ENCODE measurements at regions not wholly inside any gene's neighbourhood (a gene's known extent, or its start where the extent isn't known, plus 50 kb on each side); places are given as distances from the start of the nearest gene placed in this dataset.

DNA sequence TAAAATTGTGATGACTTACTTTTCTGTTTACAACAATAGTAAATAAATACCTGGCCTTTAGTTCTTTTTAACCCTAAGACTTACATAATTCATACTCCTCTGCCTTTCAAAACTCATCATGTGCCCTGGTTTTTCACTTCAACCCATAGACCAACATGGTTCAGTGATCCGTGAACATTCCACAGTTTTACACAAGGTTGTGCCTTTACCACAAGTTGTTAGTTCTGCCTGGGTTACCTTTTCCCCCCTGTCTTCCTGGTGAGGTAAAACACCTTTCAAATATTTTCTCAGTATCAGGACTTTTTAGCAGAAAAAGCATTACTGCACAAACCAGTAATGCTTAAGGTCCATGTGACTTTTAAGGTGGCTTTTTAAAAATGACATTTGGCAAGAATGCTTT, 1466.4 kb downstream of the PLA2G4A start:
- DNase-seq (ENCODE audit: low spot score) = no peak

DNA sequence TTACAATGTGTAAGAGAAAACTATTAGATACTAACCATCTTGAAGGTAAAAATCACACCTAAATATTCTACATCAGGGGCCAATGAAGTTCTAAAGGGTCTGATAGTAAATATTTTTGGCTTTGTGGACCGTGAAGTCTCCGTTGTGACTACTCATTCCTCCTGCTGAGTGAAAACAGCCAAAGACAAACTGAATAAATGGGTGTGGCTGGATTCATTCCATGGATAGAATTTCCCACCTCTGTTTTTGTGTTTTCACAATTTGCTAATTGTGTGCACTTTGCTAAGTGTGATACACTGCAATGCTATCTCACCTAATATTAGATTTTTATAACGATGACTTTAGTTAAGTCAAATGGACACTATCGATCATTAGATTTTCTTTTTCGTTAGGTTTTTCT, 1474.0 kb downstream of the PLA2G4A start:
- DNase-seq (ENCODE audit: low spot score) = no peak

DNA sequence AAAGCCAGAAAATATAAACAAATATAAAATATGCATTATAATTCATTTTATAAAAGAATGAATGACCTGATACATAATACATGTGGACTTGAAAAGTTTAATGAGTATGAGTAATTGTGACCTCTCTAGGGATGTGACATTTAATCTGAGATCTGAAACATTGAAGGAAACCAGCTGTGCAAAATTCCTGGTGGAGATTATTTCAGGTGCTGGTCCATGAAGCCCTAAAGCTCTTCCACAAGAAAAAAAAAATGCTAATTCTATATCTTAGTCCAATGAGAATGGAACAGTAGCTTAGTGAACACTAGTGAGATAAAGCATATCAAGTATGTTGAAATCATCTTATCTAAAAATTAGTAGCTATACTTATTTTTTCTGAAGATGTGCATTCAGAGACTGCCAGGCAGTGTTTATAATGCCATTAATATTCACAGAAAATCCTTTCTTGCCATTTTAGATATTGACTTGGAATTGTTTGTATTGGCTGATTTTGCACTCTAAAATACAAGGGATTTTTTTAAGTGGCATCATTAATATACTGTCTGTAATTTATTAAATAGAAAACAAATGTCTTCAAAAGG, 1485.9 kb downstream of the PLA2G4A start:
- no peak for DNase-seq (ENCODE audit: low spot score)

DNA sequence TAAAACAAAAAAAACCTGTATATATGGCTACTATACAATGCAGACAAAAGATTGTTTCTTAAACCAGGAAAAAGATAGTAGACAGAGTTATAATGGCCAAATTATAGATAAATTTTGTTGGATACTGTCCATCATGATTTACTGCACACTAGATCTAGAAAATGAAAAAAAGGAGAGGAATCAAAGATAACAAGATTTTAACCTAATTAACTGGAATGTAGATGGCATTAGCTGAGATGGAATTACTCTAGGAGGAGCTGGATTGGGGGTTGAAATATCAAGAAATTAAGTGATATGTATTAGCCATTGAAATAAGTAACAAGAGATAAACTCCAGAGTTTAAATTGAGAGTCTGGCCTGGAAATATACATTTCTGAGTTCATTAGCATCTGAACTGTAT, 1489.1 kb downstream of the PLA2G4A start:
- no peak for DNase-seq (ENCODE audit: low spot score)

DNA sequence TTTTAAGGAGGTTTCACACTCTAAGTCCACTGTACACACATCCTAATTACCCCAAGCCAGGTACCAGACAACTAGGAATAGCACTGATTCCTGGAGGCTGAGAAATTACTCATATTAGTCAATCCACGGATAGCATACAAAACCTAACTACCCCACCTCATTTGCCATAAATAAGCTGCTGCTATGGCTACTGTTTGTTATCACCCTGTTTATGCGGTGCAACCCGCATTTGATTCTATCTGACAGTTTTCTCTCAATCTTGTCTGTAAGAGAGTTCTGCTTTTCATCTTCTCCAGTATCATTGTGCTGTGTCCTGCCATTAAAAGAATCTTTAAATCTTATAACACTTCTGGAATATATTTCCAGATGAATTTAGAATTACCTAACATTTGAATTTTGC, 1496.5 kb downstream of the PLA2G4A start:
- no peak for DNase-seq (ENCODE audit: low spot score)

DNA sequence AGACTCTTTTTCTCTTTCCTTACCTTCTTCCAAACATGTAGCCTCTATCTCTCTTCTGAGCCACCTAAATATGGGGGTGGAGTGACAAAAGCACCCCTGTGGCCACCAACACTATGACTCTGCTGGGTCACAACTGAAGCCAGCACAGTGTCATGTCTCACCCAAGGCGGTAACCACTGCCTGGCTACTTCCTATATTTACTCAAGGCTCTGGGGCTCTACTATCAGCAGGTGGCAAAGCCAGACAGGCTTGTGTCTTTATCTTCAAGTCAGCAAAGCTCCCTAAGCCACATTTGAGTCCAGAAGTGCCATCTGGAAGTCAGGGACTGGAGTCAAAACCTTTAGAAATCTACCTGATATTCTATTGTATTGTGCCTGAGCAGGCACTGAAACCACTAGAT, 1515.2 kb downstream of the PLA2G4A start:
- no peak for DNase-seq (ENCODE audit: low spot score)

DNA sequence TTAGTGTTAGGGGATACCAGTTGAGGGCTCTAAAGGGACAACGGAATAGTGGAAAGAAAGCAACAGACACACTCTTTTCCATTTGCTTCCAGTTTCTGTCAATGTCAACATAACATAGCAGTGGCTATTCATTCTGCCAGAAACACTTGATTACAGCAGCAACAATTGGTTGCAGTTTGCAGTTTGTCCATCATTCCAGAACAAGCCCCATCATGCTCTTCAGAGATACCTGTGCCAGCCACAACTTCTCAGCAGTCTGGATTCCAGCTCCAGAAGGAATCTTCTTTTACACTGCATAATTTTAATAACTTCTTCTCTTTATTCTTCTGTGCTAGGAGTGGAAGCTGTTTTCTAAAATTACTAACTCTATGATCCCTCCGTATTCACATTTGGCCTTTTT, 1521.4 kb downstream of the PLA2G4A start:
- no peak for DNase-seq (ENCODE audit: low spot score)

DNA sequence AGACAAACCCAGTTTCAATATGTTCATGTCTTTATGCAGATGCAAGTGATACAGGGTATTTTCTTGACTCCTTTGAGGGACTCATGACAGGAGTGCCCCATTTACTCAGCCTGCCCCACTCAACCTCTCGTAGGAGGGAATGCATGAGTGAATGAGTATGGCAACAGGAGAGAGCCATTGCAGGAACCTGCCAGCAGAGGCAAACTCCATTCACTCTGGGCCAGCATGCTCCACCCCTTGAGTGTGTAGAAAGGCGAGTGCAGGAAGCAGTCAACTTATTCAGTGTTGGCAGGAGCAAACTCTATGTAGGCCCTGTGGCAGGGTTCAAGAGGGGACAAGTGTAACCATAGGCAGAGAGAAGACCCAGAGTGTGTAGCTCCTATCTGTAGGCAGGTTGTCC, 1526.3 kb downstream of the PLA2G4A start:
- DNase-seq (ENCODE audit: low spot score) = no peak

DNA sequence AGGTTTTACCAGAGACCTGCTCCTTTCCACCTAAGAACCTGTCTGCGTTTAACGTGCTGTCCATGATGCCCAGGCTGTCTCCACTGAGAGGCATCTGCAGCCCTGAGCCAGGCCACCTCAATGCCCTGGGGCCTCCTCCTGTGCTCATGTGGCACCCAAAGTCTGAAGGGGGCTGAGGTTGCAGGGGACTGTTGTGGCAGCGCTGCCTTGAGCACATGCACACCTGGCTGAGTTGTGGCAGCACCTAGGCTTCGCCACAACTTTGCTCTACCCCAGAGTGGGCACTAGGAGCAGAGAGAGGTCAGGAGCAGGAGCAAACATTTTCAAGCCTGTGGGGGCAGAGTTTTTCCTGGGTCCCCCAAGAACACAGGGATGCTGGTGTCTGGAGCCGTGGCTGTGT, 1527.1 kb downstream of the PLA2G4A start:
- DNase-seq (ENCODE audit: low spot score) = no peak

DNA sequence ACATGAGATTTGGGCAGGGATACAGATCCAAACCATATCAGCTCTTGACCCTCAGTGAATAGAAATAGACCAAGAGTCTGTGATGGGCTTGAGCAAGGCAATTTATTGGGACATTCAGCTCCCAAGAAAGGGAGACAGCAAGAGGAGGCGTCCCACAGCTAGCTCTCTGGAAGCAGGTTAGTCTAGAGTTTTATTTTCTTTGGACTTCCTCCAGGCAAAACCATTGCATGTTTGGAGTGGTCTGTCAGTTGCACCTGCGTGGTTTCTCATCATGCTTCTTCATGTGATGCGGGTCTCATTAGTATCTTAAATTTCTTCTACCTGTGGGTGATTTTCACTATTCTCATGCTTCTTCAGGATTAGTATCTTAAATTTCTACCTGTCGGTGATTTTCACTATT, 1530.6 kb downstream of the PLA2G4A start:
- DNase-seq (ENCODE audit: low spot score) = no peak

DNA sequence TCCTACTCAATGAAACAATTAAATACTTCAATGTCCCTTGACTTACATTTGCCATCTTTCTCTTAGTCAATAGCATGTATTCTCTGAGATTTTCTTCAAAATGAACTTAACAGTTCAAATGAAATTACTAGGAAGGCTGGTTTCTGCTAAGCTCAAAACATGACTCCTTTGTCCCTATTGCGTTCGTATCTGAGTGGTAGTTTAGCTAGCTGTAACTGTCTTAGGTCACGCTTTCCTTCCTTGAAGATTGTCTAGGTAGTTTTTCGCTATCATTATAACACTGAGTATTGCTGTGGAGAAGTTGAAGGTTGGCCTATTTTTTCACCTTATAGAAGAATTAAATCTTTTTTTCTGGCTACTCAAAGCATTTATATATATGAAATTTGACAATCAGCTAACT, 1535.2 kb downstream of the PLA2G4A start:
- peak; percentile 6 for DNase-seq (ENCODE audit: low spot score)

DNA sequence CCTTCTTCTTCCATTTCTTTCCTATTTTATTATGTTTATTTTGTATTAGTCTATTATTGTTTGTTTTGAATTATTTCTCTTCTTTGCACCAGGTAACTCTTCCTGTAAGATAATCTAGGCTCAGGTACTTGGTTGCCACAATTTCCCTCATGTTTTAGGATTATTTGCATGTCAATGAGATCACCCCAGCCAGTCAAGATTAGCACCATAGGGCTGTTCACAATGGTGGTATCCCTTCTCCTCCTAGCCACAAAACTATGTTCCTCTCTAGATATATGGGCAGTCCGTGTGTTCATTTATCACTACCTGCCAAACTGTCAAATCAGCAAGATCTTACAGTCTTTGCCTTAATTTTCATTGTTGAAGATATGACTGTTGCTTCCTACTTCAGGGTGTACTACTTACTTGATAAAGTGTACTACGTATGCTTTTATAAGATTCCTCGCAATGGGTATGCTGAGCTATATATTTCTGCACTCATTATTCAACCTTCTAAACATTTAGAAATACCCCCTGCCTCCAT, 1536.2 kb downstream of the PLA2G4A start:
- no peak for DNase-seq (ENCODE audit: low spot score)

DNA sequence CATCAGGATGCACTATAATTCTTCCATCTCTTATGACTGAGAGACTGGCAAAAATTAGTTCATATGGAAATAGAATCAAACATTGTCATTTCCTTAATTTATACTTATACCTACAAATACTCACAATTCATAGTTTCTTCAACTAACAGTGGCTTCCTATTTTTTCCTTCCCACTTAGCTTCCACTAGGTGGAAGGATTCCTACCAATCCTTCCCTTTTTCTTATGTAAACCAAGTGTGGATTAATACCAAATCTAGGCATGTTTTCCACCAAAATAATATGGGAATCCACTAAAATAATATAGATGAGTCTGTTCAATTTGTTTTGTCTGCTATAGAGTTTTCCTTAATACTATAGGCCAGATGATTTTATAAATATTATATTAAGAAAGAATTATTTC, 1537.1 kb downstream of the PLA2G4A start:
- DNase-seq (ENCODE audit: low spot score) = no peak

DNA sequence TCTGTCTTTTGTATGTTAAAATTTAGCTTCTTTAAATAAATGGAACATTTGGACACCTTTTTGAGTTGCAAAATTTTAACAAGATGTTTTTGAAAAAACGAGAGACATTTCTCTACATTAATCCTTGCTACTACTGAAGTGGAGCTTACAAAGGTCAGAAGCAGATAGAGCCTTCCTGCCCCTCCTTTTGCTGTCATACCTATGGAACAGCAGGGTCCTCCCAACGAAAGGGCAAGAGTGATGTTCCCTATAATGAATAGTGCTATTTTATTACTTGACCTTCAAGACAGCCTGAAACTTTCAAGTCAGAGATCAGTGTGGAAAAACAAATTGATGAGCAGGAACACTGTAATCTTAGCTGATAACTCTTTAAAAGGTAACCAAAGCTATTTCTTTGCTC, 1538.9 kb downstream of the PLA2G4A start:
- no peak for DNase-seq (ENCODE audit: low spot score)

DNA sequence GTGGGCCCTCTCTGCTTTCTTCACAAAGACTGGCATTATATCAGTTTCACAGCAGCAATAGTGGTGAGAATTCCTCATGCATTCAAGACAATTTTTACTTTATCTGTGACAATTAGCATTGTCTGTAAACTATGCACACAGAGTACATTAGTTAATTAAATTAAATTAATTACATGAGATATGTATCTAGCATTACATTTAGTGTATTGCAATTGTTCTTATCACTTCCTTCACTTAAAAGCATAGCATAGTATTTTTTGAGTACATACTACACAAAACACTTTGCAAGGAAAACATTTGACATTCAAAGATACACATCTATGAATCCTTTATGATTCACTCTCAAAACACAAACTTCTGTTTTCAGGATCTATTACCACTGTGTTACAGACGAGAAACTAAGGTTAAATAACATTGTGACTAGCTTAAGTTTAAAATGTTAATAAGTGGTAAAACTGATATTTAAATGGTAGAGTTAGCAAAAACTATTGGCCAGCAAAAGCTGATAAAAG, 1542.6 kb downstream of the PLA2G4A start:
- no peak for DNase-seq (ENCODE audit: low spot score)

DNA sequence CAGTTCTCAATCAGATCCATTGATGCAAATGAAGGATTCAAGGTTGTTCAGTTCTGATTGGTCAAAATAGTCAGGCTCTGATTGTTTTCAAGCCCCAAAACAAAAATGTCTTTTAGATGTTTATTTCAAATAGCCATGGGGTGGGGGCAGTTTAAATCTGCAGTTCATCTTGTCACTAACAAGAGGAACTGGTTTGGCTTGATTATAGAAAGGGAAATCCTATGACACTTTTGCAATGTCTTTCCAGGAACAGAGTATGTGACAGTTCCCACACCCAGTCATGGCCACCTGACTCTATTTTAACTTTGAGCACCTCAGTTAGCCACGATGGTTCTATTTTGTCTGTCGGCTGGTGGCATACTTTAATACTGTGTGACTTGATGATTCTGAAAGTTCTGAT, 1544.1 kb downstream of the PLA2G4A start:
- DNase-seq (ENCODE audit: low spot score) = no peak

DNA sequence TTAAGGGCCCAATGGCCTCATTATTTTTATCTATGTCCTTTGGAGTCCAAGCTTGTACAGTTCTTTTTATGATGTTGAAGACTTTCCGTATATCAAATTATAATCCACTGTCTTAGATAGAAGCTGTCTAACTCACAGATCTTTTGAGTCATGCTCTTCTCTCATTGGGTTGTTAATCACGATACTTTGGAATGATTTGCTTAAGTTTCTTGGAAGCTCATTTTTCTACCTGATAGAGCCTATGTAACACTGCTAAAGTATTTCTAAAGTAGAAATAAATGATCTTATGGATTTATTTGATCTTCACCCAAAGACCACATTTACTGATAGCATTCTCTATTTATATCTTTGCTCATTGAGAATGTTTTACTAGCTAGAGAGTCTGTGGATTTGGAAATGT, 1554.1 kb downstream of the PLA2G4A start:
- DNase-seq (ENCODE audit: low spot score) = no peak

DNA sequence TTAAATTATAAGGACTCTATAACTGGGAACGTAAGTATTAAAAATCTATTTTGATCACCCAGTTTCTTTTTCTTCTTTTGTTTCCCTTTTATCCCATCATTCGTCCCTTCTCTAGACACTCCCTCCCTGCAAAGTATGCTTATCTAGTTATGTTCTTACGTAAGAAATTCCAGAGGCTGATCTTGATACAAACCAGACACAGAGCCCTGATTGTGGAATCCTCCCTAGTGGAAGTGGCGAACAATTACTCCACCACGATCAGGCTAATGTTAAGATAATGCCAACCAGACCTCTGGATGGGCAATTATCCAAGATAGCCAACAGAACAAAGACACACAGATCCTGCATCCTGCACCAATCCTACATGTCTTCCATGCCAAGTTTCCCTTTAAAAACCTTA, 1557.4 kb downstream of the PLA2G4A start:
- DNase-seq (ENCODE audit: low spot score) = no peak

DNA sequence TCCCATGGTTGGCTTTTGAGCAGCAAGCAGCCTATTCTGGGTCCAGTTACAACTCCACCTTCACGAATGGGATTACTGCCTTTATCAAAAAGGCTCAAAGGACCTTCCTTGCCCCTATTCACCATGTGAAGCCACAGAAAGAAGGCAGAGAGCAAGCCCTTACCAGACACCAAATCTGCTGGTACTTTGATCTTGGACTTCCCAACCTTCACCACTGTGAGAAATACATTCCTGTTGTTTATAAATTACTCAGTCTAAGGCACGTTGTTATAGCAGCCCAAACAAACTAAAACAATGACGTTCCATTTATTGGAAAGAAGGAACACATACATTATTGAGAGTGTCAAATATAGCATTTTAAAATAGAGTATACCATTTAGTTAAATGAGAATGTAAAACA, 1557.9 kb downstream of the PLA2G4A start:
- DNase-seq (ENCODE audit: low spot score) = no peak

DNA sequence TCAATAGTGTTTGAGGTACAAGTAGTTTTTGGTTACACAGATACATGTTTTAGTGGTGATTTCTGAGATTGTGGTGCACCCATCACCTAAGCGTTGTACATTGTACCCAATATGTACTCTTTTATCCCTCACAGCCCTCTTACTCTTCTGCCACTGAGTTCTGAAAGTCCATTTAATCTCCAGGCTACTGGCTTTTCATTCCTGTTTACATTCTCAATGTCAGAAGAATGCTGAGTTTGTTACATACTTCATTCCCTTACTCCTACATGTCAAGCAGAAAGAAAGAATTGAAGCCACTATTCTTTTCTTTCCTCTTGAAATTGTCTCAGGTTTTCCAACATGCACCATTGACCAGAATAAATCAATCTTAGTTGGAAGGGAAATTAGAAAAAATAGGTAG, 1565.9 kb downstream of the PLA2G4A start:
- DNase-seq (ENCODE audit: low spot score) = no peak

DNA sequence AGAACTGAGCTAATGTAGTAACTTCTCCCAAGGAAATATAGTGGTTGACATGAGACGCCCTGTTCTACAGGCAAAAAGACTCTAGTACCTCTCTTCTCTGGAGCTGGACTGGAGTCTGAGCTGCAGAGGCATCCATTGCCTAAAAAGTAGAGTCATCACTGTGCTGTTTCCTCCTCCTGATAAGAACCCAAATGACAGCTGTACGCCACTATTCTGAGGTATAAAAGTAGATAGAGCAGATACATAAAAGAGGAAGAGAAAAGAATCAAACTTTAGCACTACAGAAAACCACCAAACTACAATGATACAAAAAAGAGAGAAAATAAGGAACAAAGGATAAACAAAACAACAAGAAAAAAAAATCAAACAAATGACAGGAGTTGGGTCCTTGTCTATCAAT, 1568.8 kb downstream of the PLA2G4A start:
- no peak for DNase-seq (ENCODE audit: low spot score)

DNA sequence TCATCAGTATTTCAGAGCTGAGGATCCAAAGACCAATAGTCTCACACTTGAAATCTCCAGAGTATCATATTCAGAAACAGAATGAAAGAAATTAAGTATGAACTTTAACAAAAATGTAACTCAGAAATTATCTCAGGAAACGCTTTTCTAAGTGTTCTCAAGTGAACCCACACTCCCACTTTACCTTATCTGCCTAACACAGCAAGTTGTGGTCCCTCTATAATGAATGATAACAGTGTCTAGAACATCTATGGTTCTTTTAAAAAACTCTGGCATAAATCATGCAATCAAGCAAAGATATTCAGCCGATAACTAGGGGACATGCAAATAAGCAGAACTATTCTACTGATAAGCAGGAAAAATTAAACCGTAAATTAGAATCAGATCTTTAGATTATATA, 1574.2 kb downstream of the PLA2G4A start:
- no peak for DNase-seq (ENCODE audit: low spot score)

DNA sequence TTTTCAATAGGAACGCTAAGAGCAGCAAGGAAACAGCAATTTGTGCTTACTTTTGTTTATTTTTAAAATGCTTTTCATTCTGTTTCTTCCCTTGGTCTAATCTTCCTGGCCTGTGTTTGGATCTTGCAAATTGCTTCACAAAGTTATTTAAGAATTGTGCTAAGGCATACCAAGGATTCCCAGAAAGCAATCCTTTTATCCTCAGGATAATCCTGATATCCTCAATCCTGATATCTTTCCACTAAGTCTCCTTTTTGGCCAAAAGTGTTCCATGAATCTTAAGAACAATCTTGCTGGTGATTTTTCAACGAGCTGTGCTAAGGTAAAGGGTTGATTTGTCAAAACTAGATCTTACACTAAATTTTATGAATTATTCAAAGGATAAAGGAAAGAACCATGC, 1577.9 kb downstream of the PLA2G4A start:
- no peak for DNase-seq (ENCODE audit: low spot score)

DNA sequence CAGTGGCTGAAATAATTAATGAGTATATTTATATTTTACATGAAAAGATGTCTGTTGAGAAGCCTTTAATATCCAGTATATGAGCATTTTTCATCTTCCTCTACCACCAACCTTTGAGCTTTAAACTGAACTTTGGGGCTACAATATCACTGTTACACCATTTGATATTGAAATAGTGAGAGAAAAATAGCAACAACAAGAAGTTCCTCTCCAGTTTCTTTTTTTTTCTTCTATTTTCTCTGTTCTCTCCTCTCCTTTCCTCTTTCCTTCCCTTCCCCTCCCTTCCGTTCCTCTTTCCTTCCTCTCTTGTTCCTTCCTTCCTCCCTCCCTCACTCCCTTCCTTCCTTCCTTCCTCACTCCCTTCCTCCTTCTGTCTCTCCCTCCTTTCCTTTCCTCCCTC, 1591.4 kb downstream of the PLA2G4A start:
- no peak for DNase-seq (ENCODE audit: low spot score)

All from H4 (cell line).